ENCODE measurements at regions not wholly inside any gene's neighbourhood (a gene's known extent, or its start where the extent isn't known, plus 50 kb on each side); places are given as distances from the start of the nearest gene placed in this dataset.

DNA sequence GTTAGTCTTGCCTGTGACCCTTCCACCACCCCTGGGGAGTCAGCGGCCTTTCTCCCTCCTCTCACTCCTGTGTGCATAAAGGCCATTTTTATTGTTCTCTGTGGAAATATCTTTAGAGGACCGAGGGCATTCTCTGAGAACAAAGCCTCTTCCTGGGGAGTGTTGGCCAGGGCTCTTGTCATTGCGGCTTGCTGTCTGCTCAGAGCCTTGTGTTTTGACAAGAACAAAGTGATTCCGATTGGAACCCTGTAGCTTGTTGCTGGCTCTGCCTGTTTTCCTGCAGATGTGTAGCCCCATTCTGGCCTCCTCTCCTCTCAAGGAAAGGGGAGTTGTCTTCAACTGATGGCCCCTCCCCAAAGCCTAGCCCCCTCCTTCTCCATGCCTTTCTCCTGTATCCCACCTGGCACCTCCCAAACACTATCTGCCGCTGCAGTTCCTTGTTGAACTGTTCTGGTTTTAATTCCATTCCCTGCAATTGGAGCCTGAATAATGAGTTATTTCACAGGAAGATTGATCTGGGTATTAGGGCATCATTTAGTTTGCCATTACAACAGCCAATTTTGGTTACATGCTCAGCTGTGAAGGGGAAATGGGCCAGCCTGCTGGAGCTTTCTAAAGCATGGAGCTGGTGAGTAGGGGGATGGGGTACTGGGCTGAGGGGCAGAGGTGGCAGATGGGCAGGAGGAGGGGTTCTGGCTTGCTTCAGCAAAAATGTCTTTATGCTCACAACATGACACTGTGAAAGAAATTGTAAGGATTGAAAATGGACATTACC is 252.5 kb downstream of the LRFN2 start:
- no peak for TF ChIP-seq CTCF (IDR thresholded peaks at IDR 0.05)
- TF ChIP-seq POLR2AphosphoS5 (IDR thresholded peaks at IDR 0.05) = no peak
- no peak for TF ChIP-seq POLR2A (IDR thresholded peaks at IDR 0.05)
